ENCODE measurements at regions not wholly inside any gene's neighbourhood (a gene's known extent, or its start where the extent isn't known, plus 50 kb on each side); places are given as distances from the start of the nearest gene placed in this dataset.

- TF ChIP-seq CTCF (CRISPR knock-in tag; IDR thresholded peaks at IDR 0.05) (no peak), PHF8 (CRISPR knock-in tag; IDR thresholded peaks at IDR 0.05) (no peak), CEBPB (IDR thresholded peaks at IDR 0.05; ENCODE audit: borderline replicate concordance, low read depth, low read length) (no peak), RERE (CRISPR knock-in tag; IDR thresholded peaks at IDR 0.05; ENCODE audit: low read depth) (no peak), PRDM4 (CRISPR knock-in tag; IDR thresholded peaks at IDR 0.05; ENCODE audit: borderline replicate concordance) (no peak)
These were observed 645.7 kb downstream of the DNAJB9 start for GRCh38 chr7:109215341-109215740.
